HG02970 (cell line): ENCODE measurements at regions not wholly inside any gene's neighbourhood (a gene's known extent, or its start where the extent isn't known, plus 50 kb on each side); places are given as distances from the start of the nearest gene placed in this dataset.
"Not testable (repeated sequence)": the region's sequence is repeated elsewhere in the genome, so short reads cannot be mapped to it uniquely, and the experiment has no call there.

Experiments
- ATAC-seq: cut with Tn5 transposase; IDR thresholded peaks from one replicate; pipeline ENCODE4 v1.9.1; 2021; ENCODE audit warnings: mild to moderate bottlenecking, moderate library complexity, moderate number of reproducible peaks; ENCODE audit not compliant: unreplicated experiment, low FRiP score

- ATAC-seq, result no peak
These were observed 224.7 kb downstream of the ZIC5 start for GRCh38 chr13:99746637-99747402.

GRCh38 chr13:99743094-99743493 lies 228.5 kb downstream of the ZIC5 start:
- no peak for ATAC-seq

GRCh38 chr13:99741960-99742359 lies 229.6 kb downstream of the ZIC5 start:
- no peak for ATAC-seq

GRCh38 chr13:99740251-99740979 lies 231.2 kb downstream of the ZIC5 start:
- ATAC-seq, result no peak

GRCh38 chr13:99738626-99739025 lies 232.9 kb downstream of the ZIC5 start:
- no peak for ATAC-seq

GRCh38 chr13:99737481-99738245 lies 233.9 kb downstream of the ZIC5 start:
- ATAC-seq, result no peak

- ATAC-seq, result no peak
These were observed 235.0 kb downstream of the ZIC5 start for GRCh38 chr13:99736541-99736940.

GRCh38 chr13:99734013-99734693 lies 232.9 kb downstream of the TM9SF2 start:
- no peak for ATAC-seq

GRCh38 chr13:99733346-99733745 lies 232.1 kb downstream of the TM9SF2 start:
- ATAC-seq, result no peak

GRCh38 chr13:99731747-99732146 lies 230.5 kb downstream of the TM9SF2 start:
- ATAC-seq, result no peak

GRCh38 chr13:99730403-99730802 lies 229.1 kb downstream of the TM9SF2 start:
- no peak for ATAC-seq

- no peak for ATAC-seq
These were observed 228.5 kb downstream of the TM9SF2 start for GRCh38 chr13:99729745-99730144.

GRCh38 chr13:99727651-99728050 lies 226.4 kb downstream of the TM9SF2 start:
- ATAC-seq, result not testable (repeated sequence)

GRCh38 chr13:99726282-99726894 lies 225.1 kb downstream of the TM9SF2 start:
- ATAC-seq, result no peak

- no peak for ATAC-seq
These were observed 224.4 kb downstream of the TM9SF2 start for GRCh38 chr13:99725644-99726043.

- ATAC-seq, result no peak
These were observed 223.6 kb downstream of the TM9SF2 start for GRCh38 chr13:99724633-99725517.

- ATAC-seq, result no peak
These were observed 222.6 kb downstream of the TM9SF2 start for GRCh38 chr13:99723878-99724277.

GRCh38 chr13:99722931-99723330 lies 221.7 kb downstream of the TM9SF2 start:
- ATAC-seq, result no peak

GRCh38 chr13:99722338-99722818 lies 221.1 kb downstream of the TM9SF2 start:
- no peak for ATAC-seq
